Left hindlimb (tissue), 1 donor: ENCODE measurements at regions not wholly inside any gene's neighbourhood (a gene's known extent, or its start where the extent isn't known, plus 50 kb on each side); places are given as distances from the start of the nearest gene placed in this dataset.

ENCODE experiments used
- DNase-seq: peaks from one replicate; pipeline ENCODE4 v3.0.0-alpha.2; 2018

DNA sequence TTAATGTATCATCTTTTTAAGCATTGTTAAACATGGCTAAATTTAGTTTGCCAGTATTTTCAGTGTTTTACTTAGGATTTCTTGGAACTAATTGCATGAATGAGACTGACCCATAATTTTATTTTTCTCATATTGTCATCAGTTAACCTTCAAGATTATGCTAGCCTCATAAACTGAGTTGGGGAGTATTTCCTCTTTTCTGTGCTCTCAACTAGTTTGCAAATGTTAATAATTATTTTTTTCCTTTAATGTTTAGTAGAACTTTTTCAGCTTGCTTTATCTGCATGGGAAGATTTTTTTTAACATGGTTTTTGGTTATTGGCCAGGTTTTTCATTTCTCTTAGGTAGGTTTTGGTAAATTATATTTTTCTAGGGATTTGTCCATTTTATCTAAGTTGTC lies 235.4 kb upstream of the SESN3 start:
- no peak for DNase-seq

DNA sequence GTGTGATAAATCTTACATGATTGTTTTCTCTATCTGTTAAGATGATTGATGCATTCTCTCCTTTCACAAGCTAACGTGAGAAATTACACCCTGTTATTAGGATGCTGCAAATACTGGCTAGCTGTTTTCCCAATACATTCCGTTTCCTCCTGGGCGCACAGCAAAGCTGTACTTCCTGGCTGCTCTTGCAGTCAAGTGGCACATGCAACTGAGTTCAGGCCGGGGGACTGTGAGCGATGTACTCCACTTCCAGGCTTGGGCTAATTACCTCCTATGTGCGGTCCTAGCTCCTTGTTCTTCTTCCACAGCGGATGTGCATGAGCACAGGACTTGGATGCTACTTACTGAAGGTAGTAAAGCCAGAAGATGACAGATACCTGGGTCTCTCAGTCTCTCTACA lies 234.9 kb upstream of the SESN3 start:
- DNase-seq = no peak

DNA sequence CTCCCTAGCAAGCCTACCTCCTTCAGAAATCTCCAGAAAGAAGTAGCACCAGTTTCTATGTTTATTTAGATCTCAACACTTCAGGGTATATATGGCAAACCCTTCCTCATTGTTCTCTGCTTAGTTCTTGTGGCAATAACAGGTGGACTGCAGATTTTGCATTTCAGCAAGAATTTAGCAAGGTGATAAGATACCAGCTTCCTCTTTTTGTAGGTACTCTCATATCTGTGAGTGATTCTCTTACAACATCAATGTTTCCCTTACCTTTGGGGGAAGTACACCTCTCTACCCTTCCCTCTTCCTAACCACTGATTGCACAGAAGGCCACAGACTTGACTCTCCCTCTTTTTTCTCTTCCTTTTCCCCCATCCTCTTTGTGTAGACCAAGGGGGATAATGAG lies 230.9 kb upstream of the SESN3 start:
- DNase-seq = no peak

DNA sequence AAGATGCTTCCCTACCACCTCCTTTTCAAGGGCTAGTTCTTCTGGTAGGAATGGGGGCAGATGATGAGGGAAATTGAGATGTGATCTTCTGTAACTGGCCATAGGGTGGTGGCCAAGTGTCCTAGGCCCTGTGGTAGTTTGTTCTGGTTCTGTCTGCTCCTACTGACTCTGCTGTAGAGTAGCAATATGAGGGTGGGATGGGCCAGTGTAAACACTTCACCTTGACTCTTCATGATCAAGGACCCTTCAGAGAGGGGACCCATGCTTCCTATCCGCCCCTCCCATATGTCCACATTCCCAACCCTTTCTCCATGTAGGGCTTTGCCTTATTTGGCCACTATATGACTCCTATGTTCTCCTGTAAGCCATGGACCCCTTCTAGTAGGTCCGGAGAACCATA lies 230.3 kb upstream of the SESN3 start:
- no peak for DNase-seq

DNA sequence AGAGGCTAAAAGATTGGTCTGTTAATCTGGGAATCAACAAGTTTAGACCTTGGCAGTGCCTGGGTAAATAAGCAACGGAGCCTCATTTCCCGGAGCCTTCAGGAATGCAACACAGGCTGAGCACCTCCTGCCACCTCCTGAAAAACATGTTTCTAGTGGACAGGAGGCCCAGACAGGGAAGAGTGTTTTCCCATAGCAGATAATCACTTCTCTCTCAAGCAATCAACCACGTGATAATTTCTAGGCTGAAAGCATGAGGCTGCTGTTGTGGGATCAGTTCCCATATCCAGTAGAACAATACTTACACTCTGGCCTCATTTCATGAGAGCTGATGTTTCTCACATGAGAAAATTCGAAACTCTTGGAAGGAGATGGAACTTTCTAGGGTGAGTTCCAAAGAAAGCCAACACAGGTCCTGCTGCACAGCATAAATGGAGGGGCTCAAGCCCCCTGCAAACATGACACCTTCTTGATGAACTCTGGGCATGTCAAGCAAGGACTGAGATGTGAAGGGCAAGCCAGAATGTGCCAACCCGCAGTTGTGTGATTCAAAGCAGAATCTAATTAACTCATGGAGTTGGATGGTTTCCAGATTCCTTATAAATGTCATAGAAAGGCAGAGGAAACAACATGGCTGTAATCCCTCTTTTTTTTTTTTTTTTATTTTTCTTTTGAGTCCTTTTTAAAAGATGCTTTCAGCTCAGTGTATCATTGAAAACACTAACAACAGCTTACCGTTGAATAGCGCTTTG lies 228.5 kb upstream of the SESN3 start:
- DNase-seq = no peak

DNA sequence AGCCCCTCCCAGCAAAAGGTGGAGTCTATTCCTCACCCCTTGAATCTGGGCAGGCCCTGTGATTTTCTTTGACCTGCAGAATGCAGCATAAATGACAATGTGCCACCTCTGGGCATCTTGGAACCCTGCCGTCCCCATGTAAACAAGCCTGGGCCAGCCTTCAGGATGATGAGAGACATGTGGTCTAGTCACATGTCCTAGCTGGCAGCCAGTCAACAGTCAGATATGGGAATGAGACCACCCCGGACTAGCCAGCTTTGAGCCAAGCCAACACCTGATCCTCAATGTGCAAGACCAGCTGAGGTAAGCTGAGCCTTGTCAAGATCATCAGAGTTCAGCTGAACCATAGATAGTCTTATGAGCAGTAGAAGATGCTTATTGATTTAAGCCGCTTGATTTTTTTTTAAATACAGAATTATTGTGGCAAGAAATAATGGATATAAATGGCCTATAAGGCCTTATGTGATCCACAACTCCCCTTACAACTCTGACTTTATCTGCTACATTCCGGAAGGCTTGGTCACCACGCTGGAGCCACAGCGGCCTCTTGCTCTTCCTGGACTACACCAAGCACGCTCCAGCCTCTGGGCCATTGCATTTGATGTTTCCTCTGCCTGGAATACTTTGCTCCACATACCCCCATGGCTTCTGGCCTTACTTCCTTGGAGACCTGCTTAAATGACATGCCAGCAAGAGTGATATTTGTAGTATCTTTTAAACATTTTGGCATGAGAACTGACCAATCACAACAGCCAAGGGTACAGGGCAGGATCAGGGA lies 225.9 kb upstream of the SESN3 start:
- no peak for DNase-seq

DNA sequence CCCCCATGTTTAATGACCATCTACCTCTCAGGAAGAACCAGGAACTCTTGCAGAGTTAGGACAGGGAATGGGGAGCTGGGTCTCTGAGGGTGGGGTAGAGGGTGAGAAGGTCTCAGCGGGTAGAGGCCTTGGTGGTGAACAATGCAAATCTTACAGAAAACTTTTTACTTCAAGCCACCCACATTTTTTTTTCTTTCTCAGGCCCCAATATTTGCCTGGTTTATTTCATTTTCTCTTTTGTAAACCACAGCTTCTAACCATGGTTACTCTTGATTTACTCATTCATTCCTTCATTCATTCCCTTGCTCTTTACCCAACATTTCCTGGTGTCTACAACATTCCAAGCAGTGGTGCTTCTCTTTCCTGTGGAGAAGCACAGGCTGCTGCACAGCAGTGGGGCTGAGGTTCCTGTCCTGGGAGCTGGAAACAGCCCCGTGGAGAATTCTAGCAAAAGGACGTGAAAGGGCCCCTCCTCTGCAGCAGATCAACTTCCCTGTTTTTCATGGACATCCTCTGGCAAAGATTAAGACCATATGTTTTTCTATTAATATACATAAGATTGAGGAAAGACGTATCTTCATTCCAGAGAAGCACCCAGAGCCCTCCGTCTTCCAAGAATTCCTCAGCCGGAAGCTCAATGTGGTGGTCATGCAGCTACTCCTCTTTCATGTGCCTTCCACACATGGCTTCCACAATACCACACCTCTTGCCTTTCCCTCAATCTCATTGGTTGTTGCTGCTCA lies 224.4 kb upstream of the SESN3 start:
- no peak for DNase-seq

DNA sequence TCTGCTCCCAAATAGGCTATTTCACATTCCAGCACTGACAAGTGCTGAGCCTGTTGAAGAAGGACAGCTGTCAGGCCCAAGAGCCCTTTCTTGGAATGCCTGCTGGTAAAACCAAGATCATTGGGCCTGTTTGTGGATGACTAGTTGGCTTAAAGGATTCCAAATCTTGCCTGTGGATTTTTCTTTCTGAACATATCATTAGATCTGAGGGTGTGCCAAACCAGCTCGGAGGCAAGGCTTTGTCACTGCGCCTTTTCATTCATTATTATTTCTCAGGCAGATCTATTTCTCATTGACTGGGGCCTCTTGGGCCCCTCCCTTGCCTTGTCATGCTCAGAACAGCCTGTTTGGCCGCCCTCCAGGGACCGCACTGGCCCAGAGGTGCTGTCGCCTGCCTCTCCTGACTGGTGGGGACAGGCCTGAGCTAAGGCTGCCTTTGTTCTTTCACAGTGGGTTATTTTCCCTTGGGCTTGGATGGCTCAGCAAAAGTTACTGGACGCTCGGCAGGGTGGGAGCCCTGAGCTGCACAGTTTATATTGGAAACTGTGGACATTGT lies 222.7 kb upstream of the SESN3 start:
- no peak for DNase-seq

DNA sequence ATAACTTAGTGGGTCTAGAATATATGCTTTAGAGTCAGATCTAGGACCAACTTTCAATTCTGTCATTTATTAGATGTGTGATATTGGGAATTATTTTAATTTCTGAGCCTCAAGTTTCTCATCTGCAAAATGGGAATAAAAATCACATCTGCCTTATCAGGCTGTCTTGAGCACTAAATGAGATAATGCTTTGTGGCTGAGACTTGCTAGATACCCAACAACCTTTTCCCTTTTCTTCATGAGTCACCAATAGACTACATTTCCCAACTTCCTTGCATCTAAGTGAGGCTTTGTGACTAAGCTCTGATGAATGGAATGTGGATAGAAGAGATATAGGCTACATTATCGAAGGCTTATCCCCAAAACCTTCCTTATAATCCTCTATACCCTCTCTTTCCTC lies 220.7 kb upstream of the SESN3 start:
- DNase-seq = no peak

DNA sequence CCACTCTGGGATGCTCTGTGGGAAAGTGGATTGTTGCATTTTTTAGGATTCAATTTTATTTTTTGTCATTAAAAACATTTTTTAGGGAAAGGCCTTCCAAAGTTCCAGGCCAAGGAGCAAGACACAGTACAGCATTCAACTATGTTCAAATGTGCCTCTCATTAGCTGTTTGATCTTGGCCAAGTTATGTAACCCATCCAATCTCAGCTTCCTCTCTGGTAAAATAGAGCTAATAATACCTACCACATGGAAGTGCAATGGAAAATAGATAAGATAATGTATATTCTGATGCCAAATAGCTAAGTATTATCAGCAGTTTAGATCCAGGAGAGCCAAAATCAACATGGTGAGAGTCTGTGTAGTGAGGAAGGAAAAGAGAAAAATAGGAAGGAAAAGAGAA lies 220.3 kb upstream of the SESN3 start:
- DNase-seq = no peak

DNA sequence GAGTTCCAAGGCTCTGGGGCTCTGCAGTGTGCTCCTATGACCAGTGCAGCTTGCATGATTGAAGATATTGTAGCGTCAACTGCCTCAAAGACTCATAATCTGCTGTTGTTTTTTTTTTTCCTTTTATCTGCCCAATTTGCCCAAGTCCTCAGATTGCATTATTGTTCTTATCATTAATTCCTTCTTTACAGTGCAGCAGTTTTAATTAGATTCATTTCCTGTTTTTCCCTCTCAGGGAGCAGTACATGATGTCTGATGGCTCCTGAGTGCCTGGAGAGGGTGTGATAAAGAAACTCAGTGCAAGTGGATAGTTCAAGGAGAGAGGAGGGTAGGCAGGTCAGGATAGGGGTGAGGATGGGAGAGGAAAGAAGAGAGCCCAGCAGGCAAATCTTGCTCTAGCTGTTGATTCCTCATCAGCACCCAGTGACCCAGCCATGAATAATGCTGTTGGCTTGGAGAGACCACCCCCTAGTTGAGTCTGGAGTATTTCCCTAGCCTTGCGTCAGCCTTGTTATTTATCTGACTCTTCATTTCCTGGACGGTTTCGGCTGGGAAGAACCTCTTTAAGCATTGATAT lies 219.6 kb upstream of the SESN3 start:
- DNase-seq = no peak

DNA sequence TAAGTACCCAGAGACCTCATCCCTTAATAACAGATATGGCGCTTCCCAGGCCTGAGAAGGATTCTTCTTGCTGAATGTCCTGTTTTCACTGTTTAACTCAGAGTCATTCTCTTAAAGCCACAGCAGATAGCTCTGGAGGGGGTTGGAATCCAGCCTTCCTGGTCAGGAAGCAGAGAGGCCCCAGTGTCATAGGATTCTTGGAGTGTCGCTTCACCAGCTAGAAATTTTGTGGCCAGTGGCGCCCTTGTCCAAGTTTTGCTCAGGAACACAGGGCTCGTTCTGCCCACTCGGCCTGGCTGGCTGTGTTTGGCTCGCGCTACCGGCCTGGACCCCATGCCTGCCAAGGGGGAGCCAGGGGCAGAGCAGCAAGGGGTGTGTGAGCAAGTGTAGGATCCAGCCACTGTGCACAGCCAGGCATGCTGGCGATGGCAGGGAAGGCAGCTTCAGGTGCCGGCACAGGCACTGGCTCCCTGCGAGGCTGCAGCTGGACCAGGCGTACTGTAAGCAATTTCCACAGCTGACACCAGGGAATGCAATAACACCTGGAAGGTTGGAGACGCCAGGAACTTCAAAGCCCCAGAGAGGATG lies 214.8 kb upstream of the SESN3 start:
- DNase-seq = no peak

DNA sequence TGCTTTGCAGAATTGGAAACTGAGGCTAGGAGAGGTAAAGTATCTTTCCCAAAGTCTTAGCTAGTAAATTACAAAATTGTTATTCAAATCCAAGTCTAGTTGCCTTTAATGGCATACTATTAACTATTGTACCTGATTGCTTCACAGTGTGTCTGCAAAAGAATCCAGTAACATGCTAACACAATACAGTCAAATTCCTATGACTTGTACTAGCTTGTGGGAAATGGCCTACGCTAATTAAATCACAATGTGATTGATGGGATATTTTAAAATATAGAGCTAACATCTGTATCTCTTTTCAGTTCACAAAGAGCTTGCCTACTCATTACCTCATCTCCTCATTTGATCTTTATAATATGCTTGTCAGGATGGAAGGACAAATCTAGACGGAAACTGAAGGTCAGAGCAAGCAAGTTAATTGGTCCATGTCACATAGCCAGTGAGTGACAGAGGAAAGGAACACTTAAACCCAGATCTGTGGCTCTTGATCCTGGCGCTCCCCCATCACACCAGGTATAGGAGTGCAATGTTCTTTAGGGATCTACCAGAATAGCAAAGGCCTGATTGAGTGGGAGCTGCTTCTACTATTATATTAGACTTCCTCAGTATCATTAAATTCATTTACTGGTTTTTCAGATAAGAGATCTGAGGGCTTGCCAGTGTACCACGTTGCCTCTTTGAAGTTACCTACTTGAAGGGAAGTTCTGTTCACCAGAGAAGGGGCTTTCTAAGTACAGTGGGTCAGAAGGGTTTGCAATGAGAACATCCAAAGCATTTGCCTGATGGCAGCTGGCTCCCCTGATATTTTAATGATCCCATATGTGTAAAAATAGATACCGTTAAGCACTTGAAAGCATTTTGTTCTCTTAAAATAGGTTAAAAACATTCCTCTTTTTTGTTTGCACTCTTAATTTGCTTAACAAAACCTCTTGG lies 213.6 kb upstream of the SESN3 start:
- no peak for DNase-seq

DNA sequence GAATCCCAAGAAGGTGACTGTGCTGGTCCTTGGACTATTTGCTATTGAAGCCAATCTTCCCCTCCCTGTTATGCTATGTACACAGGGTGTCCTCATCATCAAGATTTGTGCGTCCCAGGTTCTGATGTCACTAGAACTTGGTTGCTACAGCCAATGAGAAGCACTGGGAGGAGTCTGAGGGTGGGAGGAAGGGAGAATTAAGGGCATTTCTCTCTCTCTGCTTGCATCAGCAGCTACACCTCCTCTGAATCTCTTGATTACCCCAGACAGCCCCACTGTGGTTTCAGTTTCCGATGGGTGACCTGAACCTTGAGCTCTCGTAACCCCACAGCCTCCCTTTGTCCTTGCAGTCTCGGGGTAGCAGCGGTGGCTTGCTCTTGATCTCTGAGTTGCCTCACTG lies 212.4 kb upstream of the SESN3 start:
- DNase-seq = no peak

DNA sequence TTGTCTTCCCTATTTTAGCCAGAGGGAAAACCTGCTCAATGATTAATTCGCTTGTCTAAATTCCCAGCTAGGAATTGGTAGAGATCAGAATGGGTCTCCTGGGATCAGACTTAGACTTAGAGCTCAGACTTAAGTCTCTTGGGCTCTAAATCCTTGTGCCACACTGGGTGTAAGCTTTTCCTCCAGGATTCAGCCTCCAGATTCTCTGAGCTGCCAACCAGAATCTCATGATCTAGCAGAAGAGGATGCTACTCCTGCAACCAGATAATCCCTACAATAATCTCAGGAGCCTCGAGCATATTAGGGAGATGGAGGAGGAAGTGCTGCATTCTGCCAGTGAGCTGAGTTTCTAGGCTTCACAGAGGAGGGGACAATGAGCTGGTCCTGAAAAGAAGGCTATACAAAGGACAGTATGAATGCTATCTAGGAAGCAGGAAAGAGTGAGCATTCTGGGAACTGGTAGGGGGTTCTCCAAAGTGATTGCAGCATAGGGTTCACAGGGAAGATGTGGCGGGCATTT lies 211.6 kb upstream of the SESN3 start:
- DNase-seq = no peak

DNA sequence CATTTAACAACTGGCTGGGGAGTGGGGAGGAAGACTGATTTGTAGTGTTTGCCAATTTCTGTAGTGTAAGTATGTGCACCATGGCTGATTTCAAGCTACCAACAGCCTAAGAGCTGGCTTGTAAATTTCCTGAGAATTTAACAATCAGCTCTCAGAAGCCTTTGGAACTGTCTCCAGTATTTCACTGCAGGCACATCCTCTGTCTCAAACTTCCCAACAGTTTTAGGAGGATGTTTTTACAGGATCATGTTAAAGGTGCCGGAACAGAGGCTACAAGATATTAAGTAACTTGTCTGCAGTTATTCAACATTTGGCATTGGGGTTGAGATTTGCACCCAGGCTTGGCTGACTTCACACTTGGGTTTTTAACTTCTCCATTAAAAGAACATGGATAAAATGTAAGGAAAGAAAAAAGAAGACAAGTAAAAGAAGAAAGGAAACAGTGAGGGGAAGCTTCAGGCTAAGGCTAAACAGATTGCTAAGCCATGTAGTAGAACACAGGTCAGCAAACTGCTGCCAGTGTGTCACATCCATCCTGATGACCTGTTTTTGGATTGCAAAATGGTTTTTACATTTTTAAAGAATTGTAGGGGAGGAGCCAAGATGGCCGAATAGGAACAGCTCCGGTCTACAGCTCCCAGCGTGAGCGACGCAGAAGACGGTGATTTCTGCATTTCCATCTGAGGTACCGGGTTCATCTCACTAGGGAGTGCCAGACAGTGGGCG lies 204.8 kb upstream of the SESN3 start:
- no peak for DNase-seq

DNA sequence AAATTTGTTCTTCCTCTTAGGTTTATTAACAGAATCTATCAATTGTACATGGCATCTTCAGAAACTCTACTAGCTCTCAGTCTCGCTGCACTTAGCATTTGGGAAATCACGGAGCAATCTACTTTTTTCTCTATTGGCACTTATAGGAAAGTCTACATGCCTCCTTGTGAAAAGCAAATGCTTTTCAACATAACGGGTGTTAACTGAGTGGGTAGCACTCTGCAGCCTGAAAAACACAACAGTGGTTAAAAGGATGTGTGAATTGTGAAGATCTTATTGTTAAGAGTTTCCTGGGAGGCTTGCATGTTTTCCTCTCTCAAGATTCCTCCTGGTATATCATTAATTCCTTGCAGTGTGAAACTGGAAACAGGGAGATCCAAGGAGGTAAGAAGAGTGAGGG lies 204.2 kb upstream of the SESN3 start:
- DNase-seq = no peak

DNA sequence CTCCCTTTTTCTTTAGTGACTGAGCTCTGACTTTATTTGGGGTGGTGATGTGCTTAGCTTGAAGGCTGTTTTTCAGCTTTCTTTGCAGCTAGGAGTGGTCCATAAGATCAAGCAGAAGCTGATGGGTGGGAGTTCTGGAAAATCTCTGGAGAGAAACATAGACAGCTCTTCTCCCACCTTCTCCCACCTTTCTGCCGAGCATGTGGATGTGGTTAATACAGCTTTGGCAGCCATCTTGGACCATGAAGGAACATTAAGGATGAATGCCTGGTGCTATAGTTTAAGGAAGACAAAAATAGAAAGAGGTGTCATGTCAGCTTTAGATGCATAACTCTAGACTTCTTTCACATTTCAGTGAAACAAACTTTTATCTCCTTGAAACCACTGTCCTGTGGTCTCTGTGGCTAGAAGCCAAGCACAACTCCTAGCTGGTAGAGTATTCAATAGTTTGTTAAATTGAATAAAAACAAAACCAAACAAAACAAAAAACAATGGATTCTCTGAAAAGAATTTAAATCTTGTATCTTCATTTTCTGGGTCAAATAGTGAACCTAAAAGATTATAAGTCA lies 203.6 kb upstream of the SESN3 start:
- no peak for DNase-seq

DNA sequence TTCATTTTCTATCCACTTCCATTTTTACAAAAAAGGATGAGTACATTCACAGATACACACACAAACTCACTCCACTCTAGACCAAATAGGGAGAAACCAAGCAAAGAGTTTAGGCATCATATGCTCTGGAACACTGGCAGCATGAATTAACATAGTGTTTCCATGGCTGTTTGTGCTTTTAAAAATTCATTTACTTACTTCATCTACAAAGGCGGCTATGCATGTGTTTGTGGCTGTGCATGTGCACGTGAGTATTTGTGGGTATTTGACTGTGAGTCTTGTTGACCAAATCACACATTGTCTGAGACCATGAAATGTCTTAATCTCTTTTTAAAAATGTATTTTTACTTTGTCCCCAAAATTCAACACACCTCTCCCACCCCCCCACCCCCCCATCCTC lies 203.0 kb upstream of the SESN3 start:
- no peak for DNase-seq
